ENCODE measurements at regions not wholly inside any gene's neighbourhood (a gene's known extent, or its start where the extent isn't known, plus 50 kb on each side); places are given as distances from the start of the nearest gene placed in this dataset.
"Not testable (repeated sequence)": the region's sequence is repeated elsewhere in the genome, so short reads cannot be mapped to it uniquely, and the experiment has no call there.

- Mint-ChIP-seq H3K36me3 (ENCODE audit: insufficient read depth) (no peaks in the 10 kb centered on the region), H3K27me3 (ENCODE audit: low read depth) (no peaks in the 10 kb centered on the region), H3K4me1 (ENCODE audit: low read depth) (no peaks in the 10 kb centered on the region), H3K9me3 (peaks cover 7% of the 10 kb centered on the region), H3K4me3 (no peak overlapping the region)
- DNase-seq, result no peak
- ATAC-seq, result no peak
Observed at GRCh38 chr3:163561151-163561550, 1517.1 kb downstream of the SI start.

GRCh38 chr3:163560459-163560858 lies 1517.8 kb downstream of the SI start:
- no peak for ATAC-seq
- no peaks in the 10 kb centered on the region for H3K36me3 Mint-ChIP-seq (ENCODE audit: insufficient read depth)
- H3K4me1 Mint-ChIP-seq (ENCODE audit: low read depth), result no peaks in the 10 kb centered on the region
- no peak overlapping the region for H3K4me3 Mint-ChIP-seq
- H3K27me3 Mint-ChIP-seq (ENCODE audit: low read depth), result no peaks in the 10 kb centered on the region
- no peak for DNase-seq
- peaks cover 7% of the 10 kb centered on the region for H3K9me3 Mint-ChIP-seq

GRCh38 chr3:163556813-163557523 lies 1521.3 kb downstream of the SI start:
- DNase-seq, result no peak
- Mint-ChIP-seq H3K4me1 (ENCODE audit: low read depth) (no peaks in the 10 kb centered on the region), H3K9me3 (no peaks in the 10 kb centered on the region), H3K27me3 (ENCODE audit: low read depth) (no peaks in the 10 kb centered on the region), H3K4me3 (no peak overlapping the region), H3K36me3 (ENCODE audit: insufficient read depth) (no peaks in the 10 kb centered on the region)
- ATAC-seq, result no peak

- no peak for ATAC-seq
- Mint-ChIP-seq H3K4me3 (no peak overlapping the region), H3K9me3 (peaks cover 6% of the 10 kb centered on the region), H3K27me3 (ENCODE audit: low read depth) (no peaks in the 10 kb centered on the region), H3K36me3 (ENCODE audit: insufficient read depth) (no peaks in the 10 kb centered on the region), H3K4me1 (ENCODE audit: low read depth) (no peaks in the 10 kb centered on the region)
- DNase-seq, result no peak
Observed at GRCh38 chr3:163555918-163556317, 1522.4 kb downstream of the SI start.

DNA sequence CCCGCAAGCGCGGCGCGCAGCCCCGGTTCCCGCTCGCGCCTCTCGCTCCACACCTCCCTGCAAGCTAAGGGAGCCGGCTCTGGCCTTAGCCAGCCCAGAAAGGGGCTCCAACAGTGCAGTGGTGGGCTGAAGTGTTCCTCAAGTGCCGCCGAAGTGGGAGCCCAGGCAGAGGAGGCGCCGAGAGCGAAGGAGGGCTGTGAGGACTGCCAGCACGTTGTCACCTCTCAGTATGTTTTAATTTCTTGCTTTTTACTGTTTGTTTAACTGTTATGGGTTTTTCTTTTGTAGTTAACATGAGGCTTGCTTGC lies 1525.7 kb downstream of the SI start:
- H3K4me1 Mint-ChIP-seq (ENCODE audit: low read depth), result no peaks in the 10 kb centered on the region
- DNase-seq (no peak), ATAC-seq (no peak)
- H3K9me3 Mint-ChIP-seq, result peaks cover 6% of the 10 kb centered on the region
- no peaks in the 10 kb centered on the region for H3K27me3 Mint-ChIP-seq (ENCODE audit: low read depth)
- no peak overlapping the region for H3K4me3 Mint-ChIP-seq
- H3K36me3 Mint-ChIP-seq (ENCODE audit: insufficient read depth), result no peaks in the 10 kb centered on the region

- not testable (repeated sequence) for H3K27me3 Mint-ChIP-seq (ENCODE audit: low read depth); H3K4me3 Mint-ChIP-seq; ATAC-seq; H3K36me3 Mint-ChIP-seq (ENCODE audit: insufficient read depth); DNase-seq; H3K9me3 Mint-ChIP-seq; H3K4me1 Mint-ChIP-seq (ENCODE audit: low read depth)
Observed at GRCh38 chr3:163551915-163552658, 1526.2 kb downstream of the SI start.

DNA sequence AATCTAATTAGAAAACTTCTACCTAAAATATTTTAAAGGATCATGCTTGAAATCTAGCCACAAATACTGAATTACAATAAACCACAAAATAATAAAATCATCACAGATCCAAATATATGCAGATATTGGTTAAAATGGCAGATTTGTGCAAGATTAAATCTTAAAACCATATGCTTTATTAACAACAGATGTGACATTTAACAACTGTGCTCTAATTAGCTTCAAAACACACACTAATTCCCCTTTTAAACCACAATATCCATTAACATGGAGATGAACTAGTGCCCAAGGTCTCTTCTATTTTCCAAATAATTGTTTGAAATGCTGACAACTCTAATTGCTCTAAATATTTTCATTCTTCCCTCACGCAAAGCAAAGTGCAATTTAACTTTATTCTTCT lies 1530.3 kb downstream of the SI start:
- H3K27me3 Mint-ChIP-seq (ENCODE audit: low read depth), result no peaks in the 10 kb centered on the region
- ATAC-seq (no peak), DNase-seq (no peak)
- peaks cover 10% of the 10 kb centered on the region for H3K9me3 Mint-ChIP-seq
- no peak overlapping the region for H3K4me3 Mint-ChIP-seq
- H3K4me1 Mint-ChIP-seq (ENCODE audit: low read depth), result no peaks in the 10 kb centered on the region
- no peaks in the 10 kb centered on the region for H3K36me3 Mint-ChIP-seq (ENCODE audit: insufficient read depth)

GRCh38 chr3:163547014-163547685 lies 1531.1 kb downstream of the SI start:
- DNase-seq (no peak), ATAC-seq (no peak)
- Mint-ChIP-seq H3K9me3 (peaks cover 10% of the 10 kb centered on the region), H3K36me3 (ENCODE audit: insufficient read depth) (no peaks in the 10 kb centered on the region), H3K4me3 (no peak overlapping the region), H3K4me1 (ENCODE audit: low read depth) (no peaks in the 10 kb centered on the region), H3K27me3 (ENCODE audit: low read depth) (no peaks in the 10 kb centered on the region)

- no peak for ATAC-seq
- Mint-ChIP-seq H3K27me3 (ENCODE audit: low read depth) (no peaks in the 10 kb centered on the region), H3K36me3 (ENCODE audit: insufficient read depth) (no peaks in the 10 kb centered on the region), H3K9me3 (peaks cover 4% of the 10 kb centered on the region), H3K4me3 (no peak overlapping the region), H3K4me1 (ENCODE audit: low read depth) (no peaks in the 10 kb centered on the region)
- DNase-seq, result no peak
Observed at GRCh38 chr3:163543662-163544061, 1534.6 kb downstream of the SI start.

GRCh38 chr3:163541629-163542028 lies 1536.7 kb downstream of the SI start:
- ATAC-seq (no peak), DNase-seq (no peak)
- Mint-ChIP-seq H3K27me3 (ENCODE audit: low read depth) (no peaks in the 10 kb centered on the region), H3K4me1 (ENCODE audit: low read depth) (no peaks in the 10 kb centered on the region), H3K36me3 (ENCODE audit: insufficient read depth) (no peaks in the 10 kb centered on the region), H3K9me3 (peaks cover 6% of the 10 kb centered on the region), H3K4me3 (no peak overlapping the region)

DNA sequence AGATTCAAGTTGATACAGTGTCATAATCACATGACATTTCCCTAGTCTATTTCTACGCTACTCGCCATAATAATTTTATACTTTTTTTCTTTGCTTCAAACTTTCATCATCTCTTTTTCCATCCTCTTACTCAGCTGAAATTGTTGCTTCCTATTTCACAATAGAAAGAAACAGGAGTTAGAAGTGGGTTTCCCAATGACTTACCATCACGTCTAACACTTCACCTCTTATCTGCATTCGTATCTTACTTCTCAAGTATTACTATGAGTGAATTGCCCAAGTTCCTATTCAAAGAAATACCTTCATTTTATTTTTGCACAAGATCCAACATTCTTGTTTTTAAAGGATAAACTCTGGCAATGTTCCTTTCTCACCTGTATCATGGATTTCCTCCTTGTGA lies 1539.9 kb downstream of the SI start:
- no peaks in the 10 kb centered on the region for H3K4me1 Mint-ChIP-seq (ENCODE audit: low read depth)
- DNase-seq (no peak), ATAC-seq (no peak)
- no peak overlapping the region for H3K4me3 Mint-ChIP-seq
- H3K27me3 Mint-ChIP-seq (ENCODE audit: low read depth), result no peaks in the 10 kb centered on the region
- peaks cover 6% of the 10 kb centered on the region for H3K9me3 Mint-ChIP-seq
- H3K36me3 Mint-ChIP-seq (ENCODE audit: insufficient read depth), result no peaks in the 10 kb centered on the region

DNA sequence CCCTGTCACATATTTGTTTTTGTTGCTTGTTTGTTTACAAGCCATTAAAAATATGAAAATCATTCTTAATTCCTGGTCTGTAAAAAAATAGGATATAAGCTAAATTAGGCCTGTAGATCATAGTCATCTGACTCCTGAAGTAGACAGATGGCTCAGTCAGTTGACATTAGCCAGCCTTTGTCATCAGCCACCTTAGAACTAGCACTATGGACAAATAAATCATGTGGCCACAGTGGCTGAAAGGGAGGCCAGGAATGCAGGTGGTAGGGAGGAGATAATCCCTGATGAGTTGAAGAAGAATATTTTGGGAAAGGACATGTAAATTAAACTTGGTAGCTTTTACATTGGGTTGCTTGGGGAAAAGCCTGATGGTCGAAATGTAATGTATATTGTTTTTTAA lies 1544.9 kb downstream of the SI start:
- H3K9me3 Mint-ChIP-seq, result peaks cover 14% of the 10 kb centered on the region
- no peaks in the 10 kb centered on the region for H3K36me3 Mint-ChIP-seq (ENCODE audit: insufficient read depth)
- DNase-seq, result no peak
- H3K27me3 Mint-ChIP-seq (ENCODE audit: low read depth), result no peaks in the 10 kb centered on the region
- H3K4me1 Mint-ChIP-seq (ENCODE audit: low read depth), result no peaks in the 10 kb centered on the region
- no peak overlapping the region for H3K4me3 Mint-ChIP-seq
- ATAC-seq, result no peak

GRCh38 chr3:163523375-163523774 lies 1554.9 kb downstream of the SI start:
- H3K27me3 Mint-ChIP-seq (ENCODE audit: low read depth), result no peaks in the 10 kb centered on the region
- DNase-seq, result no peak
- no peaks in the 10 kb centered on the region for H3K36me3 Mint-ChIP-seq (ENCODE audit: insufficient read depth)
- no peaks in the 10 kb centered on the region for H3K9me3 Mint-ChIP-seq
- H3K4me1 Mint-ChIP-seq (ENCODE audit: low read depth), result no peaks in the 10 kb centered on the region
- no peak overlapping the region for H3K4me3 Mint-ChIP-seq
- no peak for ATAC-seq

- no peak overlapping the region for H3K4me3 Mint-ChIP-seq
- ATAC-seq, result no peak
- H3K9me3 Mint-ChIP-seq, result peaks cover 4% of the 10 kb centered on the region
- no peaks in the 10 kb centered on the region for H3K4me1 Mint-ChIP-seq (ENCODE audit: low read depth)
- no peak for DNase-seq
- H3K36me3 Mint-ChIP-seq (ENCODE audit: insufficient read depth), result no peaks in the 10 kb centered on the region
- H3K27me3 Mint-ChIP-seq (ENCODE audit: low read depth), result no peaks in the 10 kb centered on the region
Observed at GRCh38 chr3:163521261-163521660, 1557.0 kb downstream of the SI start.

DNA sequence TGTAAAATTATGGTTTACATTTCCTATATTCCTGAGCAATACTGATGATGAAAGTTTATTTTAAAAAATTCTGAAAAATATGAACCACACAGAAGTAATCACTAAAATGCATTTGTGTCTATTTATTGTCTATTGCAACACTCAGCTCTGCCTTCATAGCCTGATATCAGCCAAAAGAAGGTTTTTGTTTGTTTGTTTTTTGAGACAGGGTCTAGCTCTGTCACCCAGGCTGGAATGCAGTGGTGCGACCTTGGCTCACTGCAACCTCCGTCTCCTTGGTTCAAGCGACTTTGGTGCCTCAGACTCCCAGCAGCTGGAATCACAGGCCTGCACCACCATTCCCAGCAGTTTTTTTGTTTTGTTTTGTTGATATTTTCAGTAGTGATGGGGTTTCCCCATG lies 1560.2 kb downstream of the SI start:
- no peak for DNase-seq
- Mint-ChIP-seq H3K36me3 (ENCODE audit: insufficient read depth) (no peaks in the 10 kb centered on the region), H3K4me1 (ENCODE audit: low read depth) (no peaks in the 10 kb centered on the region), H3K9me3 (peaks cover 4% of the 10 kb centered on the region), H3K4me3 (no peak overlapping the region), H3K27me3 (ENCODE audit: low read depth) (no peaks in the 10 kb centered on the region)
- no peak for ATAC-seq

Data from activated T-cell treated with anti-CD3 and anti-CD28 coated beads, Interleukin-2, amount 50 U/mL, for 4 hours (primary cell).